ENCODE measurements at regions not wholly inside any gene's neighbourhood (a gene's known extent, or its start where the extent isn't known, plus 50 kb on each side); places are given as distances from the start of the nearest gene placed in this dataset.
"Not testable (repeated sequence)": the region's sequence is repeated elsewhere in the genome, so short reads cannot be mapped to it uniquely, and the experiment has no call there.

- DNase-seq: not testable (repeated sequence)
Measured at GRCh38 chr20:54918993-54919392, 443.6 kb downstream of the DOK5 start.

- DNase-seq: no peak
Measured at GRCh38 chr20:54914995-54915394, 439.6 kb downstream of the DOK5 start.

- no peak for DNase-seq
Measured at GRCh38 chr20:54909702-54910101, 434.3 kb downstream of the DOK5 start.

GRCh38 chr20:54906134-54906533 is 430.7 kb downstream of the DOK5 start:
- not testable (repeated sequence) for DNase-seq

GRCh38 chr20:54897787-54898186 is 422.4 kb downstream of the DOK5 start:
- DNase-seq: no peak

- no peak for DNase-seq
Measured at GRCh38 chr20:54891907-54892306, 416.5 kb downstream of the DOK5 start.

- no peak for DNase-seq
Measured at GRCh38 chr20:54879393-54879792, 404.0 kb downstream of the DOK5 start.

- no peak for DNase-seq
Measured at GRCh38 chr20:54875307-54875706, 399.9 kb downstream of the DOK5 start.

GRCh38 chr20:54874718-54875117 is 399.3 kb downstream of the DOK5 start:
- DNase-seq: no peak

GRCh38 chr20:54872440-54872839 is 397.0 kb downstream of the DOK5 start:
- no peak for DNase-seq

- DNase-seq: no peak
Measured at GRCh38 chr20:54869765-54870164, 394.4 kb downstream of the DOK5 start.

GRCh38 chr20:54865273-54865672 is 389.9 kb downstream of the DOK5 start:
- DNase-seq: no peak

- no peak for DNase-seq
Measured at GRCh38 chr20:54860716-54861115, 385.3 kb downstream of the DOK5 start.

GRCh38 chr20:54856202-54856601 is 380.8 kb downstream of the DOK5 start:
- no peak for DNase-seq

GRCh38 chr20:54849741-54850140 is 374.3 kb downstream of the DOK5 start:
- DNase-seq: no peak

- peak; percentile 23 for DNase-seq
Measured at GRCh38 chr20:54848984-54849538, 373.7 kb downstream of the DOK5 start.

- no peak for DNase-seq
Measured at GRCh38 chr20:54848262-54848661, 372.9 kb downstream of the DOK5 start.

GRCh38 chr20:54846948-54847347 is 371.6 kb downstream of the DOK5 start:
- DNase-seq: no peak

- DNase-seq: no peak
Measured at GRCh38 chr20:54844346-54844745, 369.0 kb downstream of the DOK5 start.

GRCh38 chr20:54843865-54844264 is 368.5 kb downstream of the DOK5 start:
- DNase-seq: peak; percentile 16

GRCh38 chr20:54843431-54843830 is 368.0 kb downstream of the DOK5 start:
- no peak for DNase-seq

- DNase-seq: no peak
Measured at GRCh38 chr20:54839224-54839623, 363.8 kb downstream of the DOK5 start.

GRCh38 chr20:54837226-54837625 is 361.8 kb downstream of the DOK5 start:
- DNase-seq: no peak

- DNase-seq: no peak
Measured at GRCh38 chr20:54822386-54822785, 347.0 kb downstream of the DOK5 start.

- no peak for DNase-seq
Measured at GRCh38 chr20:54820392-54820791, 345.0 kb downstream of the DOK5 start.

- no peak for DNase-seq
Measured at GRCh38 chr20:54806462-54806861, 331.1 kb downstream of the DOK5 start.
